MM.1S (cell line): ENCODE measurements at regions not wholly inside any gene's neighbourhood (a gene's known extent, or its start where the extent isn't known, plus 50 kb on each side); places are given as distances from the start of the nearest gene placed in this dataset.
"Not testable (repeated sequence)": the region's sequence is repeated elsewhere in the genome, so short reads cannot be mapped to it uniquely, and the experiment has no call there.

Experiments used
- DNase-seq: peaks from one replicate; pipeline ENCODE4 v3.0.0-alpha.2; 2015
- H2AFZ ChIP-seq: fragments of 300-600 bp; sonication (generic); 2 replicates; pipeline ENCODE4 v1.6.0; 2016; ENCODE audit warnings: antibody characterized with exemption, low read length
- H3F3A ChIP-seq: fragments of 300-600 bp; sonication (generic); 2 replicates; pipeline ENCODE4 v1.6.1; 2016; ENCODE audit warnings: mild to moderate bottlenecking, antibody characterized with exemption, low read length, moderate library complexity, mixed read lengths; ENCODE audit not compliant: insufficient read depth
- H3K27ac ChIP-seq: fragments of 300-600 bp; sonication (generic); 2 replicates; pipeline ENCODE4 v1.5.1; 2016; ENCODE audit warnings: mild to moderate bottlenecking, low read length
- H3K27me3 ChIP-seq: fragments of 300-600 bp; sonication (generic); replicated peaks from 2 replicates; pipeline ENCODE4 v1.6.0; 2016; ENCODE audit warnings: low read length; ENCODE audit not compliant: insufficient read depth
- H3K36me3 ChIP-seq: fragments of 300-600 bp; sonication (generic); replicated peaks from 2 replicates; pipeline ENCODE4 v1.6.1; 2016; ENCODE audit warnings: mild to moderate bottlenecking, low read length, mixed read lengths; ENCODE audit not compliant: insufficient read depth
- H3K4me1 ChIP-seq: fragments of 300-600 bp; sonication (generic); 2 replicates; pipeline ENCODE4 v1.6.1; 2016; ENCODE audit warnings: low read length, mixed read lengths
- H3K4me2 ChIP-seq: fragments of 300-600 bp; sonication (generic); 2 replicates; pipeline ENCODE4 v1.6.0; 2016; ENCODE audit warnings: low read depth, low read length
- H3K4me3 ChIP-seq: fragments of 300-600 bp; sonication (generic); 2 replicates; pipeline ENCODE4 v1.5.1; 2016; ENCODE audit warnings: low read length, mixed read lengths
- H3K79me2 ChIP-seq: fragments of 300-600 bp; sonication (generic); 2 replicates; pipeline ENCODE4 v1.6.1; 2016; ENCODE audit warnings: mixed run types, low read length, mixed read lengths
- H3K9ac ChIP-seq: fragments of 300-600 bp; sonication (generic); 2 replicates; pipeline ENCODE4 v1.6.1; 2016; ENCODE audit warnings: low read length, mixed read lengths
- H3K9me2 ChIP-seq: fragments of 300-600 bp; sonication (generic); replicated peaks from 2 replicates; pipeline ENCODE4 v1.6.1; 2016; ENCODE audit warnings: mild to moderate bottlenecking, low read length, mixed read lengths; ENCODE audit not compliant: insufficient read depth
- H3K9me3 ChIP-seq: fragments of 300-600 bp; sonication (generic); replicated peaks from 2 replicates; pipeline ENCODE4 v1.6.1; 2016; ENCODE audit warnings: mild to moderate bottlenecking, low read length, mixed read lengths; ENCODE audit not compliant: insufficient read depth
- H4K20me1 ChIP-seq: fragments of 300-600 bp; sonication (generic); 2 replicates; pipeline ENCODE4 v1.6.1; 2016; ENCODE audit warnings: mild to moderate bottlenecking, low read length, moderate library complexity, mixed read lengths; ENCODE audit not compliant: insufficient read depth
- CTCF ChIP-seq: fragments of 300-600 bp; sonication (generic); IDR thresholded peaks from 2 replicates; pipeline ENCODE4 v1.5.1; 2016; ENCODE audit warnings: antibody characterized with exemption, low read length, mixed read lengths
- EZH2 ChIP-seq: fragments of 300-600 bp; sonication (generic); optimal IDR thresholded peaks from 2 replicates; pipeline ENCODE3; 2017; ENCODE audit warnings: low read depth, mild to moderate bottlenecking, antibody characterized with exemption, low read length, mixed read lengths
- EZH2phosphoT487 ChIP-seq: fragments of 300-600 bp; sonication (generic); IDR thresholded peaks from 2 replicates; pipeline ENCODE4 v1.6.1; 2018; ENCODE audit warnings: antibody characterized with exemption, low read length

GRCh38 chr14:29403091-29403490, 524.6 kb downstream of the PRKD1 start:
- no peaks in the 10 kb centered on the region for H3K36me3 ChIP-seq
- no peaks in the 10 kb centered on the region for H3K9me3 ChIP-seq
- no peak overlapping the region for H3K4me2 ChIP-seq
- no peaks in the 10 kb centered on the region for H3F3A ChIP-seq
- H3K27me3 ChIP-seq: no peaks in the 10 kb centered on the region
- no peak overlapping the region for H3K4me3 ChIP-seq
- no peaks in the 10 kb centered on the region for H3K9me2 ChIP-seq
- DNase-seq: no peak
- no peak overlapping the region for H3K27ac ChIP-seq
- H3K4me1 ChIP-seq: no peaks in the 10 kb centered on the region
- no peak overlapping the region for H2AFZ ChIP-seq
- TF ChIP-seq EZH2phosphoT487 (no peak), CTCF (no peak), EZH2 (no peak)
- no peak overlapping the region for H3K9ac ChIP-seq
- no peaks in the 10 kb centered on the region for H4K20me1 ChIP-seq
- H3K79me2 ChIP-seq: no peaks in the 10 kb centered on the region

GRCh38 chr14:29410581-29410980, 517.1 kb downstream of the PRKD1 start:
- Histone ChIP-seq H4K20me1 (no peaks in the 10 kb centered on the region), H3K27ac (no peak overlapping the region), H3K79me2 (no peaks in the 10 kb centered on the region), H3K4me3 (no peak overlapping the region), H3K36me3 (no peaks in the 10 kb centered on the region), H3F3A (no peaks in the 10 kb centered on the region), H3K9me3 (no peaks in the 10 kb centered on the region), H2AFZ (no peak overlapping the region), H3K4me2 (no peak overlapping the region), H3K9ac (no peak overlapping the region), H3K9me2 (no peaks in the 10 kb centered on the region), H3K27me3 (no peaks in the 10 kb centered on the region), H3K4me1 (no peaks in the 10 kb centered on the region)
- TF ChIP-seq CTCF (no peak), EZH2phosphoT487 (no peak), EZH2 (no peak)
- DNase-seq: no peak

- H3K9me2 ChIP-seq, H3K27me3 ChIP-seq, H3K9me3 ChIP-seq, H2AFZ ChIP-seq, DNase-seq, H3F3A ChIP-seq, H3K4me2 ChIP-seq, H3K4me1 ChIP-seq, H3K9ac ChIP-seq, H3K79me2 ChIP-seq, H3K4me3 ChIP-seq, H3K36me3 ChIP-seq, H3K27ac ChIP-seq, H4K20me1 ChIP-seq: not testable (repeated sequence)
Observed at GRCh38 chr14:29414931-29415330, 512.7 kb downstream of the PRKD1 start.

- Histone ChIP-seq H3K4me3 (no peak overlapping the region), H4K20me1 (no peaks in the 10 kb centered on the region), H2AFZ (no peak overlapping the region), H3K9ac (no peak overlapping the region), H3K9me3 (no peaks in the 10 kb centered on the region), H3K27ac (no peak overlapping the region), H3K79me2 (no peaks in the 10 kb centered on the region), H3F3A (no peaks in the 10 kb centered on the region), H3K9me2 (no peaks in the 10 kb centered on the region), H3K36me3 (no peaks in the 10 kb centered on the region), H3K27me3 (no peaks in the 10 kb centered on the region), H3K4me1 (no peaks in the 10 kb centered on the region), H3K4me2 (no peak overlapping the region)
- TF ChIP-seq EZH2phosphoT487 (no peak), CTCF (no peak), EZH2 (no peak)
- DNase-seq: no peak
Observed at GRCh38 chr14:29419736-29420135, 507.9 kb downstream of the PRKD1 start.
